ENCODE measurements at regions not wholly inside any gene's neighbourhood (a gene's known extent, or its start where the extent isn't known, plus 50 kb on each side); places are given as distances from the start of the nearest gene placed in this dataset.

- no peak for FAIRE-seq
- no TSS peak for BruUV-seq (replicated peaks)
- CTCF ChIA-PET: interaction anchor here (0.6 to 1.0 kb wide), 3 partner anchors 13 to 620 kb away, joined by 3 to 4 read pairs (median 3); no protein-coding TSS in a partner anchor
Observed at GRCh38 chr14:51157012-51157411, 62.1 kb upstream of the TRIM9 start.

DNA sequence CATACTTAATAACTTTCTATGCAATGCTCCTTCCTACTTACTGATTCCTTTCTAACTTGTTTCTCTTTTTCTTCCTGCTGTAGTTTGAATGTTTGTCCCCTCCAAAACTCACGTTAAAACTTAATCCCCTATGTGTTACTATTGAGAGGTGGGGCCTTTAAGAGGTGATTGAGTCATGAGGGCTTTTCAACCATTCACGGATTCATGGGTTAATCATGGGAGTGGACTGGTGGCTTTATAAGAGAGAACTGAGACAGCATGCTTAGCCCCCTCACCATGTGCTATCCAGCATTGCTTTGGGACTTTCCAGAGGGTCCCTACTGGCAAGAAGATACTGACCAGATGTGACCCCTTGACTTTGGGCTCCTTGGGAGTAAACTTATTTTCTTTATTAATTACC lies 66.0 kb upstream of the TRIM9 start:
- ChIA-PET CTCF (no interaction called here), POLR2A (no interaction called here)
- Histone ChIP-seq H3K9ac (replicated peaks; ENCODE audit: extremely low read depth, insufficient read depth, low read length) (no peak overlapping the region), H3K36me3 (ENCODE audit: control insufficient read depth in 2 of 2, extremely low read depth in 1 of 2, insufficient read depth in 2 of 2, low read length in 2 of 2) (no peaks in the 10 kb centered on the region), H2AFZ (ENCODE audit: low read depth, low read length) (no peak overlapping the region), H3K4me2 (ENCODE audit: insufficient read depth, low read length) (no peak overlapping the region), H4K20me1 (replicated peaks; ENCODE audit: control insufficient read depth, extremely low read depth, insufficient read depth, low read length) (no peaks in the 10 kb centered on the region), H3K27me3 (ENCODE audit: control insufficient read depth in 2 of 2, insufficient read depth in 2 of 2, low read length in 2 of 2) (peaks cover 6% of the 10 kb centered on the region in 2 experiments), H3K79me2 (ENCODE audit: control insufficient read depth, insufficient read depth, low read length) (no peaks in the 10 kb centered on the region), H3K4me3 (replicated peaks in 1 of 3; ENCODE audit: insufficient read depth in 1 of 3, low read depth in 1 of 3, low read length in 3 of 3) (no peak overlapping the region), H3K9me1 (replicated peaks; ENCODE audit: control insufficient read depth, extremely low read depth, insufficient read depth, low read length) (no peaks in the 10 kb centered on the region), H3K9me3 (replicated peaks; ENCODE audit: control insufficient read depth, insufficient read depth, low read length) (no peaks in the 10 kb centered on the region), H3K4me1 (ENCODE audit: control insufficient read depth, extremely low read depth, insufficient read depth, low read length) (no peaks in the 10 kb centered on the region), H3K27ac (ENCODE audit: insufficient read depth, low read depth, low read length) (no peak overlapping the region)
- dilution Hi-C loops (cut with MboI; ENCODE audit: extremely low pct_ligation_motif_present, low sequenced_read_pairs): no loop called here
- intact Hi-C loops (cut with micrococcal nuclease): no loop called here
- no TSS peak for BruUV-seq (replicated peaks)
- DNase-seq (ENCODE audit: low read depth, low spot score): no peak
- no peak for FAIRE-seq
- TF ChIP-seq, protein P1, sequence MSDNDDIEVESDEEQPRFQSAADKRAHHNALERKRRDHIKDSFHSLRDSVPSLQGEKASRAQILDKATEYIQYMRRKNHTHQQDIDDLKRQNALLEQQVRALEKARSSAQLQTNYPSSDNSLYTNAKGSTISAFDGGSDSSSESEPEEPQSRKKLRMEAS (IDR thresholded peaks at IDR 0.05; ENCODE audit: insufficient read depth, insufficient read length): no peak
- TF ChIP-seq EZH2 (IDR thresholded peaks at IDR 0.05; ENCODE audit: borderline replicate concordance, low read depth, low read length, severe bottlenecking) (no peak), MYC (IDR thresholded peaks at IDR 0.05; ENCODE audit: low read depth, low read length) (no peak), FOS (IDR thresholded peaks at IDR 0.05; ENCODE audit: borderline replicate concordance, insufficient read depth, low read length) (no peak), GATA2 (IDR thresholded peaks at IDR 0.05; ENCODE audit: insufficient read depth, insufficient read length, low read depth, low read length) (no peak), POLR2AphosphoS5 (IDR thresholded peaks at IDR 0.05; ENCODE audit: insufficient read depth, low read depth, low read length) (no peak), POLR2A (IDR thresholded peaks at IDR 0.05; ENCODE audit: low read depth, low read length) (no peak), JUN (IDR thresholded peaks at IDR 0.05; ENCODE audit: borderline replicate concordance, insufficient read depth, insufficient read length, low read depth) (no peak)
- TF ChIP-seq, protein P2, sequence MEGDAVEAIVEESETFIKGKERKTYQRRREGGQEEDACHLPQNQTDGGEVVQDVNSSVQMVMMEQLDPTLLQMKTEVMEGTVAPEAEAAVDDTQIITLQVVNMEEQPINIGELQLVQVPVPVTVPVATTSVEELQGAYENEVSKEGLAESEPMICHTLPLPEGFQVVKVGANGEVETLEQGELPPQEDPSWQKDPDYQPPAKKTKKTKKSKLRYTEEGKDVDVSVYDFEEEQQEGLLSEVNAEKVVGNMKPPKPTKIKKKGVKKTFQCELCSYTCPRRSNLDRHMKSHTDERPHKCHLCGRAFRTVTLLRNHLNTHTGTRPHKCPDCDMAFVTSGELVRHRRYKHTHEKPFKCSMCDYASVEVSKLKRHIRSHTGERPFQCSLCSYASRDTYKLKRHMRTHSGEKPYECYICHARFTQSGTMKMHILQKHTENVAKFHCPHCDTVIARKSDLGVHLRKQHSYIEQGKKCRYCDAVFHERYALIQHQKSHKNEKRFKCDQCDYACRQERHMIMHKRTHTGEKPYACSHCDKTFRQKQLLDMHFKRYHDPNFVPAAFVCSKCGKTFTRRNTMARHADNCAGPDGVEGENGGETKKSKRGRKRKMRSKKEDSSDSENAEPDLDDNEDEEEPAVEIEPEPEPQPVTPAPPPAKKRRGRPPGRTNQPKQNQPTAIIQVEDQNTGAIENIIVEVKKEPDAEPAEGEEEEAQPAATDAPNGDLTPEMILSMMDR (IDR thresholded peaks at IDR 0.05; ENCODE audit: extremely low read depth in 1 of 2, insufficient read depth in 1 of 2, low read depth in 1 of 2, low read length in 2 of 2): no peak

More at GRCh38 chr14:51157012-51157411, 62.1 kb upstream of the TRIM9 start:
- no peak overlapping the region for H3K9ac ChIP-seq (replicated peaks; ENCODE audit: extremely low read depth, insufficient read depth, low read length)
- no peaks in the 10 kb centered on the region for H3K79me2 ChIP-seq (ENCODE audit: control insufficient read depth, insufficient read depth, low read length)
- no peak overlapping the region for H3K4me3 ChIP-seq (replicated peaks in 1 of 3; ENCODE audit: insufficient read depth in 1 of 3, low read depth in 1 of 3, low read length in 3 of 3)
- H2AFZ ChIP-seq (ENCODE audit: low read depth, low read length): no peak overlapping the region
- intact Hi-C loops (cut with micrococcal nuclease) (no loop called here), dilution Hi-C loops (cut with MboI; ENCODE audit: extremely low pct_ligation_motif_present, low sequenced_read_pairs) (no loop called here)
- POLR2A ChIA-PET: no interaction called here
- H3K27ac ChIP-seq (ENCODE audit: insufficient read depth, low read depth, low read length): no peak overlapping the region
- no peak overlapping the region for H3K4me2 ChIP-seq (ENCODE audit: insufficient read depth, low read length)
- no peaks in the 10 kb centered on the region for H3K4me1 ChIP-seq (ENCODE audit: control insufficient read depth, extremely low read depth, insufficient read depth, low read length)
- no peaks in the 10 kb centered on the region for H3K9me3 ChIP-seq (replicated peaks; ENCODE audit: control insufficient read depth, insufficient read depth, low read length)
- no peaks in the 10 kb centered on the region for H3K36me3 ChIP-seq (ENCODE audit: control insufficient read depth in 2 of 2, extremely low read depth in 1 of 2, insufficient read depth in 2 of 2, low read length in 2 of 2)
- H4K20me1 ChIP-seq (replicated peaks; ENCODE audit: control insufficient read depth, extremely low read depth, insufficient read depth, low read length): no peaks in the 10 kb centered on the region
- no peaks in the 10 kb centered on the region for H3K9me1 ChIP-seq (replicated peaks; ENCODE audit: control insufficient read depth, extremely low read depth, insufficient read depth, low read length)
- peaks cover 0 to 2% of the 10 kb centered on the region in 2 experiments for H3K27me3 ChIP-seq (ENCODE audit: control insufficient read depth in 2 of 2, insufficient read depth in 2 of 2, low read length in 2 of 2)
- DNase-seq (ENCODE audit: low read depth, low spot score): peak; percentile 13
- TF ChIP-seq, protein P2 (IDR thresholded peaks at IDR 0.05; ENCODE audit: extremely low read depth in 1 of 2, insufficient read depth in 1 of 2, low read depth in 1 of 2, low read length in 2 of 2): peak in 1 of 2 donors; percentile 9
- no peak for TF ChIP-seq GATA2 (IDR thresholded peaks at IDR 0.05; ENCODE audit: insufficient read depth, insufficient read length, low read depth, low read length)
- no peak for TF ChIP-seq MYC (IDR thresholded peaks at IDR 0.05; ENCODE audit: low read depth, low read length)

Data from endothelial cell of umbilical vein (primary cell).